DMS153 (cell line): ENCODE measurements at regions not wholly inside any gene's neighbourhood (a gene's known extent, or its start where the extent isn't known, plus 50 kb on each side); places are given as distances from the start of the nearest gene placed in this dataset.
"Not testable (repeated sequence)": the region's sequence is repeated elsewhere in the genome, so short reads cannot be mapped to it uniquely, and the experiment has no call there.

ENCODE experiments used
- DNase-seq: peaks from one replicate; lab custom pipeline; 2025; lab: John Stamatoyannopoulos, UW

GRCh38 chr7:25665903-25666670, 437.8 kb upstream of the NPVF start:
- no peak for DNase-seq

- no peak for DNase-seq
Measured at GRCh38 chr7:25666671-25667060, 438.4 kb upstream of the NPVF start.

DNA sequence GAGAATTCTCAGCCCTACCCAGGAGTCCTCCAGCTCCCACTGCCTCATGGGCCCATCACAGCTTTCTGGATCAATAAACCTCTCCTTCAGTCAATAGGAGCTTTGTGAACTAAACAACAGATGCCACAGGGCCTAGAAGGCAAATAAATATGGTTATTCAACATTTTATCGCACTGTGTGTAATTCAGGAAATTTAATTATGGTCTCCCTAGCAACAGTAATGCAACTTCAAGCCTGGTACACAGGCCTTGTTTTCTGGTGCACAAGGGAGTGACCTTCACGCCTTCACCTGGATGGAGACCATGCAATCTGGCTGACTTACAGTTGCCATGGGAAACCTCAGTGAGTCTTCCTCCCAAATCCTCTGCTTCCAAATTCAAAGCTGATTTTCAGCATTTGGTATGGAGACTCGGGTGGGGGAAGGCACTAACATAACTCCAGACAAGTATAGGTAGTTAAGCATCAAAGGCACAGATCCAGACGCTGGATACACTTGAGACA, 441.0 kb upstream of the NPVF start:
- peak; percentile 16 for DNase-seq

GRCh38 chr7:25669961-25670841, 441.9 kb upstream of the NPVF start:
- DNase-seq, result no peak

GRCh38 chr7:25671111-25671510, 442.8 kb upstream of the NPVF start:
- no peak for DNase-seq

GRCh38 chr7:25672496-25672895, 444.2 kb upstream of the NPVF start:
- no peak for DNase-seq

GRCh38 chr7:25675789-25676474, 447.6 kb upstream of the NPVF start:
- DNase-seq, result peak; percentile 61

- DNase-seq, result no peak
Measured at GRCh38 chr7:25677595-25677994, 449.3 kb upstream of the NPVF start.

GRCh38 chr7:25678215-25678614, 449.9 kb upstream of the NPVF start:
- DNase-seq, result no peak

DNA sequence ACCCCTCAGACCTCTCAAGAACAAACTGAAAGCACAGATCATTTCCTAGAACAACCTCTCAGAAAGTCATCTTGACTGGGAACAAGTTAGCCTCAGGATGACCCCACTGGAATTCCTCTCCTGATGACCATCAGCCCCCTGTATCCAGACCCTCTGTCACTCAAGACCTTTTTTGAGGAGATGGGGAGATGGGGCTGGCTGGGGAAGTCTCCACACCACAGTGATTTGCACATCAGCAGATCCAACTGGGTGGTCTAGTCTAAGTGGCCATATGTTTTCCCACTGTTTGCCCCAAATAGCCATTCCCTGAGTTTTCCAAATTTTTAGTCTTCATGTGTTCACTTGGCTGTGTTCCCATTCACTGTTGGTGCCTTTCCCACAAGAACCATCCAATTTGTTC, 452.4 kb upstream of the NPVF start:
- DNase-seq, result no peak

DNA sequence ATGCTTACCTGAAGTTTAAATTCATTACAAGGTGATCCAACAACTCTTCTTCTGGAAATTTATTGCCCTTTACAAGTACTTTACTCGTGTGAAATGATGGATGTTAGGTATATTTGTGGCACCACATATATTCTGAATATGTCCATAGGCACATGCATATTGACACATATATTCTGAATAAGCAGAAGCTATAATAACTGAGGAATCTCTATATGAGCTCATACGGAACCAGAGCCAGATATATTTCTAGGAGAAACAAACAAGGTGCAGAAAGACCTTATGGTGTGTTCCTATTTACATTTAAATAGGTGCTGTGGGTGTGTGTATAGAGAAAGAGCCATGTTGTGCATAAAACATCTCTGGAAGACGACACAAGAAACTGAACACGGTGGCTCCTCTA, 456.1 kb upstream of the NPVF start:
- DNase-seq, result no peak

- DNase-seq, result no peak
Measured at GRCh38 chr7:25686493-25686892, 458.2 kb upstream of the NPVF start.

DNA sequence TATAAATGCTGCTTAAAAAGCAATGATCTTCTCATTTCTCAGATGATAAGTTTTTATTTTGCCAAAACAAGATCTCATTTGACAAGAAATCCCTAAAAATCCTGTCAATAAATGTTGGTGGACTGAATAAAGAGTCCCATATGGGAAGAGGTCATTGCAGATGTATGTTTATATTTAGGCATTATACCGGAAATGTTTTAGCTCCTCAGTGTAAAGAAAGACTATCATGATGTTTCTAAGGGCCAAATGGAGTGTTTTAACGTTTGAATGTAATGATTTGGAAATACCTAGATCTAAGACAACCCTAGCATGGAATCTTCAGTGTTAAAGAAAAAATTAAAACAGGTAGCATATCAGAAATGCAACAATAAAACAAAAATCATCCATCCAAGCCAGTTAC, 457.8 kb upstream of the NFE2L3 start:
- DNase-seq, result no peak

GRCh38 chr7:25694699-25695098, 457.3 kb upstream of the NFE2L3 start:
- DNase-seq, result no peak

DNA sequence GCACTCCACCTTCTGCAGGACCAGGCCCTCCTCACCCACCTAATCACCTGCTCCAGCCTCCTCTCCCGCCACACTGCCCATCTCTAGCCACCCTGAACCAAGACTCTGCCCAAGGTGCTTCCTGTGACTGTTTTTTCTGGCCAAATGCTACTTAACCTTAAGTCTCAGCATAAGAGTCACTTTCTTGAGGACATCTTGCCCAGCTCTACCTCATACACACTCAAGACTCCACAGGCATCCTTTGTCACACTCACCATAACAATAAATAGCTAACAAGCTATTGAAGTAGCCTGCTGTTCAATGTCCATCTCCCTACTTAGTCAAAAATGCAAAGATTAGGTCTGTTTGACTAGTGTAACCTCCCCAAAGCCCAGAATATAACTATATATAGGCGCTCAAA, 455.4 kb upstream of the NFE2L3 start:
- no peak for DNase-seq

- no peak for DNase-seq
Measured at GRCh38 chr7:25698451-25699113, 453.4 kb upstream of the NFE2L3 start.

GRCh38 chr7:25700141-25700540, 451.9 kb upstream of the NFE2L3 start:
- not testable (repeated sequence) for DNase-seq

- DNase-seq, result no peak
Measured at GRCh38 chr7:25704413-25704812, 447.6 kb upstream of the NFE2L3 start.

- DNase-seq, result no peak
Measured at GRCh38 chr7:25706764-25707163, 445.2 kb upstream of the NFE2L3 start.

DNA sequence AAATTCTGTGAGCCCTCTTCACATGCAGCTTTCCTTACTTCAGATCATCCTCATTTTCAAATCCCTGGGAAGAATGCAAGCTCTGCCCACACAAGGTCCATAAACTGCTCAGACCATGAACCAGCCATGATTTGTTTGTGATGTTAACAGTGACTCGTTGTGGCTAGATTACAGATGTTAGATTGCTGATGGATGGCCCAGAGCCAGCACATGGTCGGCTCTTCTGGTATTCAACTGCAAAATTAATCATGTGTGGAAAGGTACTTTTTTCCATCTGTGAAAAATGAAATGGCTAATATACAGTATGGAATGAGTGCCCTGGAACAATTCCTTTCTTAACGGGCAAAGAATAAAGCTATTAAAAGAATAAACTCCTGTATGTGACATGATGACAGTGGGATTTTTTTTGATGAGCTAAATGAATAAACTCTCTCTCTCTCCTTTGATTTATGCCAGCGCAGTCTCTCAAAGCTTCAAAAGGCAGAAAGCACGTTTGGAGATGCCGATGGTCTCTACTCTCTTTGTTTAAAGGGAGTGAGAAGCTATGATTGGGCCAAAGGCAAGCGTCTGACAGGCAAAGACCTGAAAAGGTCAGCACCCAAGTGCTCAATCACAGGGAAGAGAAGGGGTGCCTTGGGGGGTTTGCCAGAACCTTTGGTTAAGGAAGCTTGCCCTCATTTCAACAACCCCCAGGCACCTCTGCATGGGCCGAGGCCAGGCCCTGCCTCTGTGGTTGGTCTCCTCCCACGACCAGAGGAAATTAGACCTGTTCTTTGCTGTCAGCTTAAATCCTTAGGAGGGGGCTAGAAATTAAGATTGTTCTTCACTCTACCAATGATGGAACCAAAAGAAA, 444.0 kb upstream of the NFE2L3 start:
- DNase-seq, result no peak

DNA sequence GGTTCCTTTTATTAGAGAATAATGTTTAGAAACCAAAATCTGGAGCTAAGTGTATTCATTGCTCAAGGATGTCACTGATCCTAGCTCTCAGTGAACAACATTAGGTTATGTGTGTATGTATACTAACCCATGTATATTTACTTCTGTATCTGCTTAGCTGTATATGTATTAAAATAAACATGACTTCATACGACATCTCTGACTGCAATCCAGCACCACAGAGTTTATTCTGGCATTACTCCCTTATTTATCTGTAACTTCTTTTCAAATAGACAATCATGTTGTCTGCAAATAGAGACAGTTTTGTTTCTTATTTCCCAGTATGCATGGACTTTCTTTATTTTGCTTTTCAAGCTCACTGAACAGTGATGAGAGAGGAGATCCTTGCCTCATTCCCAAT, 441.0 kb upstream of the NFE2L3 start:
- DNase-seq, result no peak
